OCI-LY1 (cell line): ENCODE measurements at regions not wholly inside any gene's neighbourhood (a gene's known extent, or its start where the extent isn't known, plus 50 kb on each side); places are given as distances from the start of the nearest gene placed in this dataset.

Experiments
- H2AFZ ChIP-seq: fragments of 200-600 bp; sonication (generic), shearing (Covaris generic); 2 replicates; pipeline ENCODE4 v1.6.0; 2014; ENCODE audit warnings: antibody characterized with exemption, mild to moderate bottlenecking, low read length
- H3F3A ChIP-seq: fragments of 200-600 bp; sonication (generic), shearing (Covaris generic); 2 replicates; pipeline ENCODE4 v1.6.0; 2014; ENCODE audit warnings: mild to moderate bottlenecking, antibody characterized with exemption, low read length, moderate library complexity; ENCODE audit not compliant: insufficient read depth
- H3K27ac ChIP-seq: fragments of 200-600 bp; sonication (generic); 2 replicates; pipeline ENCODE4 v1.5.1; 2014; ENCODE audit warnings: low read length, mixed run types, mild to moderate bottlenecking, low read depth; ENCODE audit not compliant: poor library complexity, severe bottlenecking
- H3K27me3 ChIP-seq: fragments of 200-600 bp; sonication (generic); 2 replicates; pipeline ENCODE4 v1.6.0; 2014; ENCODE audit warnings: antibody characterized with exemption, mild to moderate bottlenecking, low read length, moderate library complexity; ENCODE audit not compliant: insufficient read depth
- H3K36me3 ChIP-seq: fragments of 200-600 bp; sonication (generic); 2 replicates; pipeline ENCODE4 v1.6.1; 2014; ENCODE audit warnings: mild to moderate bottlenecking, antibody characterized with exemption, low read length, moderate library complexity, mixed read lengths; ENCODE audit not compliant: insufficient read depth
- H3K4me1 ChIP-seq: fragments of 200-600 bp; sonication (generic); 2 replicates; pipeline ENCODE4 v1.5.1; 2014; ENCODE audit warnings: mild to moderate bottlenecking, low read length, moderate library complexity; ENCODE audit not compliant: insufficient read depth, severe bottlenecking
- H3K4me2 ChIP-seq: fragments of 200-600 bp; sonication (generic), shearing (Covaris generic); 2 replicates; pipeline ENCODE4 v1.6.1; 2014; ENCODE audit warnings: low read length
- H3K4me3 ChIP-seq: fragments of 200-600 bp; sonication (generic); 2 replicates; pipeline ENCODE4 v1.5.1; 2014; ENCODE audit warnings: low read length, low read depth, mild to moderate bottlenecking, mixed read lengths; ENCODE audit not compliant: poor library complexity, severe bottlenecking
- H3K79me2 ChIP-seq: fragments of 200-600 bp; shearing (Covaris generic); 2 replicates; pipeline ENCODE4 v1.6.1; 2016; ENCODE audit warnings: mixed run types, low read length, mixed read lengths; ENCODE audit not compliant: insufficient read depth
- H3K9ac ChIP-seq: fragments of 200-600 bp; sonication (generic), shearing (Covaris generic); 2 replicates; pipeline ENCODE4 v1.6.1; 2014; ENCODE audit warnings: mild to moderate bottlenecking, low read length, mixed read lengths
- H3K9me2 ChIP-seq: fragments of 200-600 bp; sonication (generic), shearing (Covaris generic); 2 replicates; pipeline ENCODE4 v1.6.1; 2014; ENCODE audit warnings: low read depth, mild to moderate bottlenecking, low read length, mixed read lengths
- H3K9me3 ChIP-seq: fragments of 200-600 bp; shearing (Covaris generic); 2 replicates; pipeline ENCODE4 v1.6.1; 2014; ENCODE audit warnings: low read length, mixed read lengths
- H4K20me1 ChIP-seq: fragments of 200-600 bp; sonication (generic), shearing (Covaris generic); 2 replicates; pipeline ENCODE4 v1.6.0; 2016; ENCODE audit warnings: mild to moderate bottlenecking, low read length; ENCODE audit not compliant: insufficient read depth
- EZH2 ChIP-seq: fragments of 200-600 bp; sonication (generic), shearing (Covaris generic); IDR thresholded peaks from 2 replicates; pipeline ENCODE4 v1.8.0; 2017; ENCODE audit warnings: borderline replicate concordance, mixed run types, mild to moderate bottlenecking, antibody characterized with exemption, low read length, moderate library complexity, mixed read lengths
- TF ChIP-seq, protein P1 (sequence below): fragments of 200-600 bp; sonication (generic), shearing (Covaris generic); IDR thresholded peaks from 2 replicates; pipeline ENCODE4 v1.5.1; 2017; ENCODE audit warnings: mild to moderate bottlenecking, antibody characterized with exemption, low read length, moderate library complexity, mixed read lengths

- no peaks in the 10 kb centered on the region for H4K20me1 ChIP-seq
- peaks cover 4% of the 10 kb centered on the region for H3K27me3 ChIP-seq
- H3K9me2 ChIP-seq: no peaks in the 10 kb centered on the region
- no peak overlapping the region for H2AFZ ChIP-seq
- no peaks in the 10 kb centered on the region for H3K9me3 ChIP-seq
- no peak overlapping the region for H3K4me3 ChIP-seq
- H3K4me1 ChIP-seq: no peaks in the 10 kb centered on the region
- no peak overlapping the region for H3K9ac ChIP-seq
- H3K27ac ChIP-seq: no peak overlapping the region
- H3K79me2 ChIP-seq: no peaks in the 10 kb centered on the region
- H3K36me3 ChIP-seq: no peaks in the 10 kb centered on the region
- TF ChIP-seq, protein P1, sequence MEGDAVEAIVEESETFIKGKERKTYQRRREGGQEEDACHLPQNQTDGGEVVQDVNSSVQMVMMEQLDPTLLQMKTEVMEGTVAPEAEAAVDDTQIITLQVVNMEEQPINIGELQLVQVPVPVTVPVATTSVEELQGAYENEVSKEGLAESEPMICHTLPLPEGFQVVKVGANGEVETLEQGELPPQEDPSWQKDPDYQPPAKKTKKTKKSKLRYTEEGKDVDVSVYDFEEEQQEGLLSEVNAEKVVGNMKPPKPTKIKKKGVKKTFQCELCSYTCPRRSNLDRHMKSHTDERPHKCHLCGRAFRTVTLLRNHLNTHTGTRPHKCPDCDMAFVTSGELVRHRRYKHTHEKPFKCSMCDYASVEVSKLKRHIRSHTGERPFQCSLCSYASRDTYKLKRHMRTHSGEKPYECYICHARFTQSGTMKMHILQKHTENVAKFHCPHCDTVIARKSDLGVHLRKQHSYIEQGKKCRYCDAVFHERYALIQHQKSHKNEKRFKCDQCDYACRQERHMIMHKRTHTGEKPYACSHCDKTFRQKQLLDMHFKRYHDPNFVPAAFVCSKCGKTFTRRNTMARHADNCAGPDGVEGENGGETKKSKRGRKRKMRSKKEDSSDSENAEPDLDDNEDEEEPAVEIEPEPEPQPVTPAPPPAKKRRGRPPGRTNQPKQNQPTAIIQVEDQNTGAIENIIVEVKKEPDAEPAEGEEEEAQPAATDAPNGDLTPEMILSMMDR: no peak
- TF ChIP-seq EZH2: no peak
- no peak overlapping the region for H3K4me2 ChIP-seq
- no peaks in the 10 kb centered on the region for H3F3A ChIP-seq
Observed at GRCh38 chr2:15732341-15733077, 140.8 kb downstream of the DDX1 start.

DNA sequence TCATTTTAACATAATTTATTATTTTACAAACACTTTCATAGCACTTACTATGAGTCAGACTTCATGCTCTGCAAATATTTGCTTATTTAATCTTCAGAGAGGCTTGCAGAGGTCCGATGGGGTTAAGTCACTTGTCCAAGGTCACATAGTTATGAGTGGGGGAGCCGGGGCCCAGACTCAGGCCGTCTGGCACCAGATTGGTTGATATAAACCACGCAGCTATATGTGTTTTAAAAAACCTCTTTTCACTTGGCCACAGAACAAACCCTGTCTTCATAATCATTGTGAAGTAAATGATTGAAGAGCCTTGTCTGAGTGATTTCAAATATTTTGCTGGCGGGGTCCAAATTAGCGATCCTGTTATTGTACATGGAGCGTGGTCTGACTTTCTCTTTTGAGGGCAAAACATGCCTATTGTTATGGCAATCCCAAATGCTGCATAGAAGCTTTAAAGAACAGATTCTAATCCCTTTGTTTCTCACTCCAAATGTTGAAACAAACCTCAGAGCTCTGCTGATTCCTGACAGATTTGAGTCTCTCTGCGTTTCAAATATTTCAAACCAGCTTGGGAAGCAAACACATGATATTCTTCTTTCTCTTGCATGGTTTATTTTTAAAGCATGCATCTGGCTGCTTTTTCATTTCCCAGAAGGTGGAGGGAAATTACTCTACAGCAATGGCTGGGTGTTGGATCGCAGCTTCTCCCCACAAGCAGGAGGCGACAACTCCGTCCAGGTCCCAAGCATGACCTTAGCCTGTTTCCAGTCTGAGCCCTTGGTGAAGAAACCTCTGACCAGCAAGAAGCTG is 142.4 kb downstream of the DDX1 start:
- Histone ChIP-seq H2AFZ (no peak overlapping the region), H3K27me3 (peaks cover 5% of the 10 kb centered on the region; the same call in 1 of the 2 replicates), H3K79me2 (no peaks in the 10 kb centered on the region), H3K36me3 (no peaks in the 10 kb centered on the region), H3K4me2 (no peak overlapping the region), H3K9me2 (no peaks in the 10 kb centered on the region), H3K4me3 (no peak overlapping the region), H3K9ac (no peak overlapping the region), H3K27ac (no peak overlapping the region), H3K9me3 (no peaks in the 10 kb centered on the region), H4K20me1 (no peaks in the 10 kb centered on the region), H3K4me1 (no peaks in the 10 kb centered on the region), H3F3A (no peaks in the 10 kb centered on the region)
- TF ChIP-seq, protein P1: no peak

DNA sequence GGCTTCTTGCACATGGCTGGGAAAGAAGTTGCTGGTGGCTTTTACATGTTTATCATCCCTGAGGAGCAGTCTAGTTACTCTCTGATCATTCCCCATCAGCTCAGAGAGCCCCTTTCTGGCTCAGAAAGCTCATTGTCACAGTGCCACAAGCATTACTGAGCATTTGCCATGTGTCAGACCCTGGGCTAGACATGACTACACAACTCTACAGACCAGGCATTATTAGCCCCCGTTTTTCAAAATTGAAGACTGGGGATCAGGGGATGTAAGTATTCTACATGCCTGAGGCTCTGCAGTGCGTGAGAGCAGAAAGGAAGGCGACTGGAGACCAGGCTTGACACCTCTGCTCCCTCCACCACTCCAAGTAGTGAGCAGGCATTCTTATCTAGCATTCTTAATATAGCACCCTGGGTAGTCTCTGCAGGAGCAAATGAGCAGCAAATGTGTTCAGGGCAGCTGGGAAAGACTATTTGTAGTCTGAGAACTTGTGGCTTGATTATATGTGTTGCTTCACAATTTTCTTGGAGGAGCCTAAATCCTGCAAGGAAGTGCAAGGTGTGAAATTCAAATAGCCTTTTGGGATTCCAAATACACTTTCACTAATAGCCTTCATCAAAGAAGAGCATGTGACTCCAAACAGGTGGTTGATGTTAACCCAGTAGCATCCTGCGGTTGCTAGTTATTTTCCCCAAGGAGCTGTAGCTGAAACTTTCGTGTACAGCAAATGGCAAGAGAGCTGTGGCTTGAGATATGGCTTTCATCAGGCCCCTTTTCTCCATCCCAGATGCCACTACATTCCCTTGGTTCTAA is 143.2 kb downstream of the DDX1 start:
- Histone ChIP-seq H3K4me2 (no peak overlapping the region), H3K9ac (no peak overlapping the region), H2AFZ (no peak overlapping the region), H3K4me3 (no peak overlapping the region), H3K4me1 (no peaks in the 10 kb centered on the region), H3K9me2 (no peaks in the 10 kb centered on the region), H3K36me3 (no peaks in the 10 kb centered on the region), H3K9me3 (no peaks in the 10 kb centered on the region), H3K27me3 (peaks cover 5% of the 10 kb centered on the region; the same call in 1 of the 2 replicates), H3F3A (no peaks in the 10 kb centered on the region), H3K27ac (no peak overlapping the region), H3K79me2 (no peaks in the 10 kb centered on the region), H4K20me1 (no peaks in the 10 kb centered on the region)
- TF ChIP-seq, protein P1: no peak
- TF ChIP-seq EZH2: no peak
